Trophoblast cell (in vitro differentiated cells and primary cell): ENCODE measurements at regions not wholly inside any gene's neighbourhood (a gene's known extent, or its start where the extent isn't known, plus 50 kb on each side); places are given as distances from the start of the nearest gene placed in this dataset.

ENCODE experiments used
- DNase-seq, 2 donors: peaks; one replicate each; pipeline ENCODE4 v3.0.0-alpha.2; 2016
- H2AFZ ChIP-seq: 2 replicates; pipeline ENCODE4 v1.6.1; 2013; ENCODE audit warnings: low read length, moderate library complexity, mild to moderate bottlenecking; ENCODE audit not compliant: insufficient read depth, poor library complexity
- H2AK5ac ChIP-seq: 2 replicates; pipeline ENCODE4 v1.6.1; 2013; ENCODE audit warnings: mild to moderate bottlenecking, low read length
- H2BK120ac ChIP-seq: 2 replicates; pipeline ENCODE4 v1.6.1; 2013; ENCODE audit warnings: low read length, mild to moderate bottlenecking, moderate library complexity; ENCODE audit not compliant: insufficient read depth, poor library complexity
- H2BK12ac ChIP-seq: 2 replicates; pipeline ENCODE4 v1.6.1; 2013; ENCODE audit warnings: mild to moderate bottlenecking, low read length, moderate library complexity
- H2BK5ac ChIP-seq: 2 replicates; pipeline ENCODE4 v1.6.1; 2013; ENCODE audit warnings: low read length, low read depth, moderate library complexity, mild to moderate bottlenecking; ENCODE audit not compliant: poor library complexity
- H3K14ac ChIP-seq: 2 replicates; pipeline ENCODE4 v1.6.1; 2013; ENCODE audit warnings: mild to moderate bottlenecking, low read length
- H3K18ac ChIP-seq: 2 replicates; pipeline ENCODE4 v1.6.1; 2013; ENCODE audit warnings: mild to moderate bottlenecking, low read length
- H3K23ac ChIP-seq: 2 replicates; pipeline ENCODE4 v1.6.1; 2013; ENCODE audit warnings: low read length
- H3K27ac ChIP-seq: 2 replicates; pipeline ENCODE4 v1.5.1; 2013; ENCODE audit warnings: low read depth, mild to moderate bottlenecking, inconsistent platforms, low read length, moderate library complexity
- H3K27me3 ChIP-seq: 2 replicates; pipeline ENCODE4 v1.6.1; 2013; ENCODE audit warnings: inconsistent platforms, mild to moderate bottlenecking, low read length, moderate library complexity; ENCODE audit not compliant: insufficient read depth
- H3K36me3 ChIP-seq, 2 experiments: 1 replicate in 1 of 2; 2 replicates in 1 of 2; pipeline ENCODE4 v1.6.1; 2013; ENCODE audit warnings: low read length in 2 of 2, mild to moderate bottlenecking in 2 of 2, moderate library complexity in 1 of 2; ENCODE audit not compliant: insufficient read depth in 2 of 2, control insufficient read depth in 1 of 2
- H3K4ac ChIP-seq: 2 replicates; pipeline ENCODE4 v1.6.1; 2013; ENCODE audit warnings: low read depth, mild to moderate bottlenecking, low read length, moderate library complexity
- H3K4me1 ChIP-seq, 2 experiments: 1 replicate in 1 of 2; 2 replicates in 1 of 2; pipeline ENCODE4 v1.6.1; 2013; ENCODE audit warnings: low read length in 2 of 2, mild to moderate bottlenecking in 2 of 2, moderate library complexity in 1 of 2; ENCODE audit not compliant: insufficient read depth in 2 of 2, control insufficient read depth in 1 of 2
- H3K4me2 ChIP-seq: 2 replicates; pipeline ENCODE4 v1.6.1; 2013; ENCODE audit warnings: inconsistent platforms, mild to moderate bottlenecking, low read length, moderate library complexity
- H3K4me3 ChIP-seq: 2 replicates; pipeline ENCODE4 v1.5.1; 2013; ENCODE audit warnings: mild to moderate bottlenecking, low read depth, low read length, inconsistent platforms
- H3K79me1 ChIP-seq: one replicate; pipeline ENCODE4 v1.6.1; 2013; ENCODE audit warnings: low read length
- H3K79me2 ChIP-seq: 2 replicates; pipeline ENCODE4 v1.6.1; 2013; ENCODE audit warnings: low read length, mild to moderate bottlenecking; ENCODE audit not compliant: control insufficient read depth, insufficient read depth, poor library complexity
- H3K9ac ChIP-seq: 2 replicates; pipeline ENCODE4 v1.6.1; 2013; ENCODE audit warnings: mild to moderate bottlenecking, low read length
- H3K9me3 ChIP-seq: 2 replicates; pipeline ENCODE4 v1.6.1; 2013; ENCODE audit warnings: low read depth, mild to moderate bottlenecking, control low read depth, inconsistent platforms, low read length; ENCODE audit not compliant: insufficient read depth
- H4K12ac ChIP-seq: 2 replicates; pipeline ENCODE4 v1.6.1; 2013; ENCODE audit warnings: low read depth, mild to moderate bottlenecking, low read length, moderate library complexity
- H4K8ac ChIP-seq: 2 replicates; pipeline ENCODE4 v1.6.1; 2013; ENCODE audit warnings: low read depth, mild to moderate bottlenecking, low read length, moderate library complexity
- H4K91ac ChIP-seq: one replicate; pipeline ENCODE4 v1.6.1; 2013; ENCODE audit warnings: low read depth, mild to moderate bottlenecking, low read length, moderate library complexity
- WGBS: extraction: QIAGEN DNeasy Blood & Tissue Kit; methylation state at CpG from one replicate; pipeline ENCODE4 v1.1.7; 2013; ENCODE audit warnings: missing lambda C conversion rate; ENCODE audit not compliant: insufficient read length, insufficient coverage; ENCODE audit errors: extremely low coverage; 5-methylcytosine and 5-hydroxymethylcytosine counted together

DNA sequence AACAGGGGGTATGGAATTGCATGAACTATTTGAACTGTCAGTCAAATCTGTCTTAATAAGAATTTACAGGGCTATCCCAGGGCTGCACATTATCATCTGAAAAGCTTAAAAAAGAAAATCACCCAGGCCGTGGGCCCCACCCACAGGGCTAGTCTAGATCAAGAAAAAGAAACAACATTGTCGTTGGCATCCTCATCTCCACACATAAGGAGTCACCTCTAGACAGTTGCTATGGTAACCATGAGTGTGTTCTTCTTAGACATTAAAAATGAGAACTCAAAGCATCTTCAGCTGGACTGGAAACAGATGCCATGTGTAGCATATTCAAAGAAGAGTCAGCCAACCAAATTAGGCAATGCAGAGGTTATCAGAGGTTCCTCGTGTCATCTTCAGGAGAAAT is 72.3 kb upstream of the CPO start:
- Histone ChIP-seq H2BK120ac (no peak overlapping the region), H3K18ac (no peak overlapping the region), H4K91ac (no peak overlapping the region), H3K9me3 (no peaks in the 10 kb centered on the region), H3K23ac (no peak overlapping the region), H3K4me1 (no peaks in the 10 kb centered on the region), H3K4ac (no peak overlapping the region), H2BK12ac (no peak overlapping the region), H2BK5ac (no peak overlapping the region), H3K79me1 (no peaks in the 10 kb centered on the region), H3K36me3 (no peaks in the 10 kb centered on the region), H2AFZ (no peak overlapping the region), H3K79me2 (no peaks in the 10 kb centered on the region), H3K14ac (no peak overlapping the region), H3K9ac (no peak overlapping the region), H3K27me3 (no peaks in the 10 kb centered on the region), H4K8ac (no peak overlapping the region), H2AK5ac (no peak overlapping the region), H4K12ac (no peak overlapping the region), H3K4me3 (no peak overlapping the region), H3K4me2 (no peak overlapping the region), H3K27ac (no peak overlapping the region)
- WGBS, result no CpG with 5 or more reads among the region's 3 CpGs
- no peak for DNase-seq

DNA sequence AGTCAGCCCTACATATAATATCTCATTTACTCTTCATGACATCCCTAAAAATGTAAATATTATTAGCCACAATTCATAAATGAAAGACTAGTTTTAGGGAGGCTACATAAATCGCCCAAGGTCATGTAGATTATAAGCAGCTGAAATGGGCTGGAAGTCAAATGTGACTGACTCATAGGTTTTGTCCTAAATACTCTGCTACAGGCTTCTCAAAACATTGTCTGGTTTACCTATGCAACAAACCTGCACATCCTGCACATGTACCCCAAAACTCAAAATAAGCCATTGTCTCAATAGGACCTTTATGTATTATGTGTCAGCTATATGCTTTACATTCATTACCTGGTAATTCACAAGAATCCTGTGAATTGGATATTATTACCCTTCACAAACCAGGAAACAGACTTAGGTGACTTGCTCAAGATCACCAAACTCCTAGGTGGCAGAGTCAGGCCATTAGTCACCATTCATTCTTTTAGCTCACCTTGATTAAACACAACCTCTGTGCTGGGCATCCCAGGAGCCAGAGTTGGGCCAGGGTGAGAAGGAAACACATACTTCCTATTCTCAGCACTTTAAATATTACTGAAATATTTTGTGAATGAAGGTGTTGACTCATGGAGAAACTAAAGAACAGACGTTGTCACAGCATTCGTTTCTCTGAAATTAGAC is 69.4 kb upstream of the CPO start:
- Histone ChIP-seq H2BK5ac (no peak overlapping the region), H3K14ac (no peak overlapping the region)
- no CpG with 5 or more reads among the region's 3 CpGs for WGBS

DNA sequence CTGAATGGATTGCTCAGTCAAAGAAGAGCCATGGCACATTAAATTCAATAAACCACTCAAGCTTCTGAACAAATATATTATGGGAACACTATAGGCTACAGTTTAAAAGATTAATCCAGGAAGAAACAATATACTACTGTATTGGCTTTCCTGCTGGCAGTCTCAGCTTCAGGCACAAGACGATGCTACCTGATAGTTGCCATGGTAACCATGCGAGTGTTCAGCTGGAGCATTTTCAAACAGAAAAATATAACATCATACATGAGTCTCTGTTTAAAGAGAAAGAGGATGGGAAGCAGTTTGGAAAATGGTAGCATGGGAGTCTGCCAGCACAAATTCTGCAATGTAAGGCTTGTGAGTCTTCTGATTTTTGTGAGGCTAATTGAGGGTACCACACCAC is 65.9 kb upstream of the CPO start:
- Histone ChIP-seq H3K4me1 (no peaks in the 10 kb centered on the region), H3K79me1 (no peaks in the 10 kb centered on the region), H3K27ac (no peak overlapping the region), H3K9me3 (no peaks in the 10 kb centered on the region), H3K36me3 (no peaks in the 10 kb centered on the region), H2BK120ac (no peak overlapping the region), H3K14ac (no peak overlapping the region), H3K18ac (no peak overlapping the region), H4K8ac (no peak overlapping the region), H3K79me2 (no peaks in the 10 kb centered on the region), H3K4me3 (no peak overlapping the region), H2BK12ac (no peak overlapping the region), H3K4ac (no peak overlapping the region), H3K9ac (no peak overlapping the region), H3K23ac (no peak overlapping the region), H4K12ac (no peak overlapping the region), H3K4me2 (no peak overlapping the region), H2BK5ac (no peak overlapping the region), H4K91ac (no peak overlapping the region), H2AK5ac (no peak overlapping the region), H3K27me3 (no peaks in the 10 kb centered on the region), H2AFZ (no peak overlapping the region)
- WGBS, result no CpG with 5 or more reads among the region's 2 CpGs
- peak; percentile 48 to 81 for DNase-seq

More for the DNA sequence above, 69.4 kb upstream of the CPO start:
- Histone ChIP-seq H3K9me3 (no peaks in the 10 kb centered on the region), H3K27ac (no peak overlapping the region), H4K8ac (no peak overlapping the region), H2BK120ac (no peak overlapping the region), H3K4me2 (no peak overlapping the region), H4K12ac (no peak overlapping the region), H3K4me3 (no peak overlapping the region), H4K91ac (no peak overlapping the region), H3K23ac (no peak overlapping the region), H3K27me3 (no peaks in the 10 kb centered on the region), H3K79me1 (no peaks in the 10 kb centered on the region), H3K36me3 (no peaks in the 10 kb centered on the region), H3K4me1 (no peaks in the 10 kb centered on the region), H3K9ac (no peak overlapping the region), H3K4ac (no peak overlapping the region), H2AFZ (no peak overlapping the region), H3K79me2 (no peaks in the 10 kb centered on the region), H2AK5ac (no peak overlapping the region), H2BK12ac (no peak overlapping the region), H3K18ac (no peak overlapping the region)
- no peak for DNase-seq

DNA sequence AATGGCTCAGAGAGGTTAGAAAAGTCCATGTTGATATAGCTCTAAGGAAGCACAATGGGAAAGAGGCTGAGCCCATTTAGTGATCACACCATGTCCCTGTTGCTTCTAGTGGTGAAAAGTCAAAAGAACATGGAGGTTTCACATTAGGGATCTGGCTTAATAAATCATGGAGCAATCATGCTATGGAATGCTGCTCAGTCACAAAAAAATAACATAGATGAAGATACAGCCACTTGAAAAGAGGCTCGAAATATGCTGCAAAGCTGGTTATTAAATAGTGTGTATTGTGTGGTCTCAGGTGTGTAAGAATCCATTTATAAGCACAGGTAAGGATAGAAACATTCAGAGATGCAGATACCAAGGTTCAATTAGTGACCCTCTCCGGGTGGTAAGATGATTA is 63.6 kb upstream of the CPO start:
- H3K23ac ChIP-seq, result no peak overlapping the region
- H3K4ac ChIP-seq, result no peak overlapping the region
- H3K14ac ChIP-seq, result no peak overlapping the region
- no peak overlapping the region for H3K4me2 ChIP-seq
- H2BK12ac ChIP-seq, result no peak overlapping the region
- H2AFZ ChIP-seq, result no peak overlapping the region
- H4K12ac ChIP-seq, result no peak overlapping the region
- no peak overlapping the region for H3K9ac ChIP-seq
- no peaks in the 10 kb centered on the region for H3K79me2 ChIP-seq
- no peak overlapping the region for H2AK5ac ChIP-seq
- no peak overlapping the region for H4K8ac ChIP-seq
- no peaks in the 10 kb centered on the region for H3K4me1 ChIP-seq
- H3K79me1 ChIP-seq, result no peaks in the 10 kb centered on the region
- no peak overlapping the region for H3K4me3 ChIP-seq
- H2BK120ac ChIP-seq, result no peak overlapping the region
- no CpG with 5 or more reads among the region's 2 CpGs for WGBS
- no peaks in the 10 kb centered on the region for H3K9me3 ChIP-seq
- DNase-seq, result peak; percentile 54 to 91
- no peaks in the 10 kb centered on the region for H3K27me3 ChIP-seq
- no peak overlapping the region for H2BK5ac ChIP-seq
- H3K27ac ChIP-seq, result no peak overlapping the region
- no peaks in the 10 kb centered on the region for H3K36me3 ChIP-seq
- no peak overlapping the region for H3K18ac ChIP-seq
- H4K91ac ChIP-seq, result no peak overlapping the region
